ENCODE measurements at regions not wholly inside any gene's neighbourhood (a gene's known extent, or its start where the extent isn't known, plus 50 kb on each side); places are given as distances from the start of the nearest gene placed in this dataset.

GRCh38 chr10:120732067-120732466, 119.1 kb upstream of the WDR11 start:
- no peak for TF ChIP-seq EZH2phosphoT487 (IDR thresholded peaks at IDR 0.05; ENCODE audit: low read depth, severe bottlenecking, unreplicated experiment)
- TF ChIP-seq CTCF (IDR thresholded peaks at IDR 0.05; ENCODE audit: poor library complexity): no peak
- TF ChIP-seq EZH2 (IDR thresholded peaks at IDR 0.05; ENCODE audit: borderline replicate concordance): no peak

All from hepatocyte (in vitro differentiated cells).